GM19043 (cell line): ENCODE measurements at regions not wholly inside any gene's neighbourhood (a gene's known extent, or its start where the extent isn't known, plus 50 kb on each side); places are given as distances from the start of the nearest gene placed in this dataset.
A peak's percentile ranks its signal among the peaks of the same experiment; 100 is the strongest.

Experiments used
- ATAC-seq: cut with Tn5 transposase; IDR thresholded peaks from one replicate; pipeline ENCODE4 v1.9.1; 2021; ENCODE audit warnings: low read depth; ENCODE audit not compliant: unreplicated experiment

DNA sequence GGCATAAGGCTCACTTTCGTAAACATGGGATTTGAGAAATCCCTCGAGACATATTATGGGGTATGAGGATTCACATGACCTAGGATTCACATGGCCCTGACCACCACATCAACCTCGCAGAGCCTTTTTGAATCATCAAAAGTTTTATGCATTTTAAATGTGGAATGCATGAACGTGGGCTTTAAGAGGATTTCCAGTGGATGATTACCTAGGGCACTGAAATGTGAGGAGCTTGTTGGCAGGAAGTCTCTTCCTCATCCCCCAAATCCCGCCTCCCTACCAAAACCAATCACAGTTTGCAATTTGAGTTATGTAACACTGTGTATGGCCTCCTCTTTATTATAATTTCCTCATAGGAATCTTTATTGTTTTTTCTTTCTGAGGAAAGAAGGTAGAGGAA is 659.6 kb upstream of the TBX3 start:
- no peak for ATAC-seq

DNA sequence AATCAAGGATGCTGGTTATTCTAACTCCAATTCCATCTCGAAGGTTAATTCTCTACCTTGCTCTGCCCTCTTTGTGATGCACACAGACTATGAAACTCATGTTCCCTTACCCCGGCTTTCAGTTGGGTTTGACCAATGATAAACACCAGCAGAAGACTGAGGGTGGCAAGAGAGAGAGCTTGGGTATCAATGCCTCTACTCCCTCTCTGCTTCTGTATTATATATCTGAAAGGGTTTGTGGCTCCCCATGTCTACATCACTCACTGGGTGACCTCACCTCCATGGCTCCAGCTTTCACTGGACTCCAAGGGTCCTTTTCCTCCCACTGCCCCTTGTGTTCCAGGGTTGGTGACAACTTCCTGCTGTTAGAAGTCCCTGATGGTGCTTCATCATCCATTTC is 659.0 kb upstream of the TBX3 start:
- ATAC-seq: no peak

DNA sequence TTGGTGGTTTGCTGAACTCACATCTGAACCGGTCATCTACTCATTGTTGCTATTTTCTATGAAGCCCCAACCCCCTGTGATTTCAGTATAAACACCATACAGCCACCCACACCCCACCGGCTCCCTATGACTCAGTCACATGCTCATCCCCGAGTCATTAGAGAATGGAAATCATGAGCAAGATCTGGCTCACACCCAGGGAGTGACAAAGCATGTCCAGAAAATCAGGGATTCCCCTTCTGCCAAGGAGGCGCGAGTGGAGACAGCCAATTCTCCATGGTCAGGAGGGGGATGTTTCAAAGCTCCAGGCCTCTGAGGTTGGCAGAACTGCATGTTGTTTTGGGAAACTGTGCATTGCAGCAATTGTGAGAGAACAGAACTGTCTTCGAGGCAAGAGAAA is 657.5 kb upstream of the TBX3 start:
- no peak for ATAC-seq

DNA sequence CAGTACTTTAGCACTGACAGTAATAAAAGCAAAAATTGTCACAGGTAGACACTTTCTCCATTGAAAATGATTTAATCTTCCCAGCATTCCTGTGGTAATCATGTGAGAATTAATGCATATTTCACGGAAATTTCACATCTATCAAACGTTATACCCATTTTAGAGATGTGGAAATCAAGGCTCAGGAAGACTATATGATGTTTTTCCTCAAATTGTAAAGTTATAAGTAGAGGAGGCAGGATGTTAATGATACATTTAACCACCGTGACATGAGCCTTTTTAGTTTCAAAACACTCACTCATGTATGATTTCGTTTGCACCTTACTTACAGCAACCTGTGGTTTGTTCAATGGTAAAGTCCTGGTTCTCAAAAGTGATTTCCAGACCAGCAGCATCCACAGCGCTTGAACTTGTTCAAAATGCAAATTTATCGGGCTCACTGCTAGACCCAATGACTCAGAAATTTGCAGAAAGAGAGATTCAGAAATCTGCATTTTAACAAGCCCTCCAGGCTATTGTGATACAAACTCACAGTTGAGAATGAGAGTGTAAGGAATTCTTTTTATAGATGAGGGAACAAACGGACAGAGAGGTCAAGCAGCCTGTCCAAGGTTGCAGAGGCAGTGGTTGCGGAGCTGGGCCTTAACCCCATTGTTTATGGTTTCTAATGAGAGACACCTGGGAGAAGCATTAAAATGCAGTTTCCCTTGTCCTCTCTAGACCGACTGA is 654.8 kb upstream of the TBX3 start:
- peak; percentile 75 for ATAC-seq

DNA sequence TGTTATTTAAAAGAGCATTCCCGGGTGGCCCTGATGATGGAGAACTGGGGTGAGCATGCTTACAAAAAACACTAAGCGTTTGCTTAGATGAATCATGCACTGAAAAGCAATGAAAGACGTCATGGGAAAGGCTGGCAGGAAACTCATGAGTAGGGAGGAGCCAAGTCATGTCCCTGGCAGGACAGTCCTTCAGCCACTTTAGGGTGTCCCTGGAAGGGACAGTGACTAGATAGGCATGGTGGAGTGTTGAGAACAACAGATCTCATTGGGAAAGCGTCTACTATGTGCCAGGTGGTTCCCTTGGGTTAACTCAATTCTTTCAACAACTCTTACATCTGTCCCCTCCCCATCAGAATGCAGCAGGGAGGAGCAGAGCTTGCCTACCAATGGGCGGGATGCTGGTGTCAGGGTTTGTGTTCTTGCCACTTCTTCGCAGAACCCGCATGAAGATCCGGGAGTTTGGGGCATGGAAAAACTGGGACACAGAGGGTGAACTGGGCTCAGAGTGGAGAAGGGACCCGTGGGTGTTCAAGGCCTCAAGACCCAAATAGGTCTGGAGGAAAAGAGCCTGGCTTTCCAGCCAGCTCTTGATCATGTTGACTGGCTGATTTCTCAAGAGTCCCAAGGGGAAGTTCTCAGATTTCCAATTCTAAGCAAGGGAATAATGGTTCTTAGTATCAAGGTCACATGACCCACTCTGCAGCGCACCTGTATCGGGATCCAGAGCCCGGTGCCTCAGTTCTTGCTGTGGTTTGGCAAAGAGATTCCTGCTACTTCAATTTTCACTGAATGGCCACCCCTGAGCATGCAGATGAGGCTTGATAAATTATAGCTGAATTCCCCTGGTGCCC is 653.9 kb upstream of the TBX3 start:
- no peak for ATAC-seq

DNA sequence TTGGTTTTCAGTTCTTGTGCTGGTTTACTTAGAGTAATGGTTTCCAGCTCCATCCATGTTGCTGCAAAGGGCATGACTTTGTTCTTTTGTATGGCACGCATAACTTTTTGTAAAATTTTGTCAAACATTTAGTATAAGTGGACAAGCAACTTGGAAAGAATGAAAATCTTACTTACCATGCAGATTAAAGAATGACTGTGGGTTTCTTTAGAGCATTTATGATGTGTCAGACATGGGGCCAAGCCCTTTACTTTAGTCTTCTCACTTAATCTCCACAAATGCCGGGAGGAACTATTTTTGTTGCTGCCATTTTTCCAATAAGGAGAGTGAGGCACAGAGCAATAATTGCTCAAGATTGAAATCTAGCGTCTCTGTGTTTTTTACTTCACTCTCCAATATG is 652.5 kb upstream of the TBX3 start:
- no peak for ATAC-seq

DNA sequence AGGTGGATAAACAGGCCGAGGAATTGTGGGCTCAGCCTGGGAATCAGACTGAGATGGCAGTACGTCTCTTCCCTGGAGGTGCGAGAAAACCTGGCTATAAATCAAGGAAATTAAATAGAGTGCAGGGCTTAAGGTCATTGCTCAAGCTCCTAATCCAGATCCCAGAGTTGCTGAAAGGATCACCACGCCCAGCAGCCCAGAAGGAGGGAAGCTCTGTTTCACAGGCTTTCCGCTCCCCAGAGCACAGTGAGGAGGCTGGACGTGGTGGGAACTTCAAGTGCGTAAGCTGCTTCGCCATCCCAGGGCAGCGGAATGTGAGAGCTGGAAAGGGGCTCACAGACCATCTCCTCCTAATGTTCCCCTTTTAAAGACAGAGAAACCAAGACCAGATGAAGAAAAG is 651.6 kb upstream of the TBX3 start:
- no peak for ATAC-seq

DNA sequence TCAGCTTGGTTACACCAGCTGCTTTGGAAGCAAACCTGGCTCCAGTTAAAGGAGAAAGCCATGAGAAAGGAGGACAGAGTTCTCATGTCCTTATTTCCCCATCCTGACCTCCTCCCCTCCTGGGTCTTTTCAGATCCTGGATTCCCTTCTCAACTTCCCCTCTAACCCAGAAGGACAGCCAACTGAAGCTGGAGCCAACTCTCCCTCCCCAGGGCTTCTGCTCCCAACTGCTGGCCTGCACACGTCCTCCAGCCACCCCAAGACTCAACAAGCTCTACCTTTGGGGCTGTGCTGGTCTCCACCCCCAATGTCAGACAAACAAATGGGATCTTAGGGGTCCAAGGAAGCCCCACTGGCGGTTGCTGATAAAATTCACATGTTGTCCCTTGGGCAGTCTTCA is 651.1 kb upstream of the TBX3 start:
- ATAC-seq: no peak

DNA sequence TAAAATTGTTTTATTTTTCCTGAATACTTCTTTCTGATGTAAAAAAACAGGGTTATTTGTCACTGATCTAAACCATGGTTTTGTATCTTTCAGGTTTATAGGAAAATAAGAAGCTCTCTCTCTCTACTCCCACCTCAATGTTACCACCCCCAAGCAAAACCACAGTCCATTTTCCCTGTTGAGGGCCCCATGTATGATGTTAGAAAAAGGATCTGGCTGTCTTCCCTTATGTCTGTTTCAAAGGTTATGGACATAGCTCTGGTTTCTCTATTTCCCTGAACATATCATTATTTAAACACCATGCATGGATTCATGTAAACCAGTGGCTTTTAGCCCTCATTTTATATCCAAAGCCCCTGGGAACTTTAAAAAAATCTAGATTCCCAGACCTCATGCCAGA is 649.0 kb upstream of the TBX3 start:
- ATAC-seq: no peak

DNA sequence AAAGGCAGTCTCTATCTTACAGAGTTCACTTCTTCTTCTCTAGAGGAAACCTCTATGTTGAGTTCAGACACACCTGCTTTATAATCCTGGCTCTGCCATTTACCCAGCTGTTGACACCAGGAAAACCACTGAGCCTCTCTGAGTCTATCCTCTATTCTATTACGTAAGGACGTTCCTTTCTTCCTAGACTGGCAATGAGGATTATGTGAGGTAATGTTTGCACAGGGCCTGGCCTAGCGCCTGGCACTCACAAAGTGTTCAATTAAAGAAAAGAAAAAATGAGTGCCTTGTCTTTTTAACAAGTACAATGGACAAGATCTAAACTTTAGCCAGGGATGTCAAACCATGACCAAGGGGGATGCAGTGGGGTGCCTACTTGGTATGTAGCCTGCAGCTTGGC is 641.9 kb upstream of the TBX3 start:
- ATAC-seq: no peak

DNA sequence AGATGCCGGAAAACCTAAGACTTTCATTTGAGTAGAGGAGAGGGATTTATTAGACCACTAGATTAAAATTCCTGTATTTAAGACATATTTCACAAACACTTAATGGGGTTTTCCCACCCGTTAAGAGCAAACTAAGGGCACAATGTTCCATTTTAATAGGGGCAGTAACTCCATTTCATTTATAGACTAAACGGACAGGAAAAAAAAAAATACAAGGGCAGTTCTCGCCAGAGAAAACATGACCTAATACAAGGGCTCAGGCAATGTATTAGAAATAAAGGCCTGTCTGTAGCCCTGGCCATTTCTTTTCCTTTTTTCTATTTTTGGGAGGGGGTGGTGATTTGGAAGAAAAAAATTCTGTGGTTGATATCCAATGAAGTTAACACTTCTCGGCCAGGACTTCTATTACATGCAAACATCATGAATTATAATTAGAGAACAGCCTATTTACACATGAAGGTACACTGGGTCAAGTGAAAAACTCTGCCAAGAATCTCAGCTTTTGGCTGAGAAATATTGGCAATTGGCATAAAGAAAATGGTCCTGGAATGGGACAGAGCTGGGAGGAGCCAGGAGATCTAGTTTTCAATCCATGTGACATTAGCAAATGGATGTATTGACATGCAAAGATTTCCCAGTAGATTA is 641.1 kb upstream of the TBX3 start:
- no peak for ATAC-seq

DNA sequence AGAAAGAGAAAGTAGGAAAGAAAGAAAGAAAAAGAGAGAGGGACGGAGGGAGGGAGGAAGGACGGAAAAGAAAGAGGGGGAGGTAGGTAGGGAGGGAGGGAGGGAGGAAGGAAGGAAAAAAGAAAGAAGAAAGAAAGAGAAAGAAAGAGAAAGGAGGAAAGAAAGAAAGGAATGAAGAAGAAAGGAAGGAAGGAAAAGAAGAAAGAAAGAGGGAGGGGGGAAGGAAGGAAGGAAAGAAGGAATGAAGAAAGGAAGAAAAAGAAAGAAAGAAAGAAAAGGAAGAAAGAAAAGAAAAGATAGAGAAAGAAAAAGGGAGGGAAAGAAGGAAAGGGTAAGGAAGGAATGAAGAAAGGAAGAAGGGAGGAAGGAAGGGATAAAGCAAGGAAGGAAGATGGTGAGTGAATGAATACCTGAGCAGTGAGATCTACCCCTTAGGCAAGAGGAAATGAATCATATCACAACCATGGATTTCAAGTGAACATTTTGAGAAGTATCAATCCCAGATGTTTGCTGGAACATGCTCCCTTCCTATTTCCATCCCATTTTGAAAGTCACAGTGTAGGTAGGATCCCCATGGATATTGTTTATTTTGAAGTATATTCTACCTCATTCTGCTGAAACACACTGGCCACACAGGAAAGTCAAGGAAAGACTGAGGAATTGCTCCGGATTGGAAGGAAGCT is 639.4 kb upstream of the TBX3 start:
- ATAC-seq: no peak

DNA sequence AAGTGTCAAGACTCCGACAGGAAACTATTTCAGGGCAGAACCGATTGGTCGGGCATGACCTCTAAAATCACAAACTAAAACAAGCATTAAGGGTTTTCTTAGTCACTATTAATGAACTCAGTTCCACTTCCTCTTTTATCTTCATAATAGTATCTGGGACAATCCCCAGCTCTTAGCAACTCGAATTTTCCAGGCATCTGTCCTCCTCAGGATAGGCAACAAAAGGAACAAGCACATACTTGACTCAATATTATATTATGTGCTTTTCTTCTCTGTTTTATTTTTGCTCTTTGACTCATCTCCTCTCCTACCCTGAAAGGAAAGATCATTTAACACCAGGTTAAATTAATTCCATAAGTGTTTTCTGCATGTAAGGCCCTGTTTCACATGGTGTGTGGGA is 638.3 kb upstream of the TBX3 start:
- peak; percentile 87 for ATAC-seq

DNA sequence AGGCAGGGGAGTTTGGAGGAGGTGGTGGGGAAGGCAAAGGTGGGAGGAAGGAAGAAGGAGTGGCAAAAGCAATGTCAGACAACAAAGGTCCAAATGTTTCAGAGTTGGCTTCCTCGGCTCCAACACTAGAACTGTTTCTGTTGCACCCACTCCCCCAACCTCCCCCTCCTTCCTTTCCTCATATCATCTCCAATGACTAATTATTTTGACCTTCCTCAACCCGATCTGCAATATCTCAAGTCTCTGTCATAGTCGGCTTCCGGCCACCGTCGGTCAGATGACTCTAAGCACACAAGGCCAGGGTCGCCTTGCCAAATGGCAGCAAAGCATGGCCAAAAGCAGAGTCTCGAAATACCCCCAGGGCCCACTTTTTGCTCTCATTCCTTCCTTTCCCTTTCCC is 637.0 kb upstream of the TBX3 start:
- no peak for ATAC-seq

DNA sequence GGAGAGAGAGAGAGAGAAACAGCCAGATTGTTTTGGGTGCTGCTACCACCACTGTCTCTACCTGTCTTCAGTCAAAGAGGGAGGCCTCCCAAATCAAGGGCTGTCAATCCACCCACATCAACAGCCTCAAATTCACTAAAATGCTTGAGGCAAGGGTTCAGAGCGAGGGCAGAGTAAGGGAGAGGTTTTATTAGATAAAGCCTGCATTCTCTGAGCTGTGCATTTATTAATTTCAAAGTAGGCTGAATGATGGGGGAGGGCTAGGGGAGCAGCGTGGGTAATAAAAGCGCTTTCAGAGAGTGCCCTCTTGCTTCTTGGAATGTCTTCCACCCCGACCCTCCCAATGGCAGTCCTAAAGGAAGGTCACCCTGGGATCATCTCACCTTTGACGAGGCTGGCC is 636.5 kb upstream of the TBX3 start:
- no peak for ATAC-seq

DNA sequence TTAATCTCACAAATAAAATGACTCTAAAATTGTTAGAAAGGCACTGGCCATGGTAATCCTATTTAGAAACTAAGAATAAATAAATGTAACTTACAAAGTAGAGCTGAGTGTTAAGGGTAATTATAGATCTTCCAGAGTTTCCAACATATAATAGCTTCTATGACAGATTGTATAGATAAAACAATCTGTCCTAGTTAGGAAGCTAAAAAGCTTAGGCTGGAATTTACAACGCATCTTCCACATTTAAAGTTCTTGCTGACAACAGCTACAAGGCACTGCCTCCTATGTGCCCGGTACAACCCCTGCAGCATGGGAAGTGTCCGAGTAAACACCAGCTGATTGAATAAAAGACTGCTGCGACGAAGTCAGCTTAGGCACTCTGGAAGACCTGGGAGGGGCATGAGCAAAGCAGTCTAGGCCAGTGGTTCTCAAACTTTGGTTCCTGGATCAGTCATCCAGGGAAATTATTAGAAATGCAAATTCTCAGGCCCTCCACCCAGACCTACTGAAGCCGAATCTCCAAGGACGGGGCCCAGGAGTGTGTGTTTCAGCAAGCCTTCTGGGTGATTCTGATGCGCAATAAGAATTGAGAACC is 635.6 kb upstream of the TBX3 start:
- no peak for ATAC-seq

DNA sequence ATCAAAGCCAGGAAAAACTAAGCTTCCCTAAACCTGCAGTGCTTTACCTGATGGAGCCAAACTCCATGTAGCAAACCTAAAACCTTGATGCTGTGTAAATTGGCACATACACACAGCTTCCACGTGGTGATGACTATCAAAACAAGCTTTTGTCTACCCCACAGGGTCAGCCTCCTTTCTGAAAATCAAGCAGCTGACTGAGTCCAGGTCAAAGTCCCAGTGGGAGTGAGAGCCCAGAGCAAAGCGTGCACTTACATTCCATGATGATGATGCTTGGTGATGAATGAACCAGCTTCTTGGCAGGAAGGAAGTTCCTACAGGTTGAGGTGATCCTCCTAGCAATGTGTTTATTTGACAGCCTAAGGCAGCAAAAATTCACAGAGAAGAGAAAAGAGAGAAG is 630.0 kb upstream of the TBX3 start:
- no peak for ATAC-seq

DNA sequence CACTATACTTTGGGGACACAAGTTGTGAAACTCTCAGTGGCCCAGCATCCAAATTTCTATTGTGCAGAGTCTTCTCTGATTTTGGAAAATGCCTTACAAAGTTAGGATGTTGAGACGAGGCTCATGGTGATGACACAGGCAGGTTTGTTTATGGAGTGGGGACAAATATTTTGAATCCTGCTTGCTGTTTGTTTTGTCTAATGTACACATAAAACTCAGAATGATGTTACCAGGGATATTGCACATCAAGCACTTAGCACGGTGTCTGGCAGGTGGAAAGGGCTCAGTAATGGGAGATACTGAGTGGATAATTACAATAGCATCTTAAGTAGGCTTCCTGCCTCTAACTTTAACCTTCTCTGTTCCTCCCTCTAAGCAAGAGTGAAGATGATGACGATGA is 628.9 kb upstream of the TBX3 start:
- no peak for ATAC-seq

DNA sequence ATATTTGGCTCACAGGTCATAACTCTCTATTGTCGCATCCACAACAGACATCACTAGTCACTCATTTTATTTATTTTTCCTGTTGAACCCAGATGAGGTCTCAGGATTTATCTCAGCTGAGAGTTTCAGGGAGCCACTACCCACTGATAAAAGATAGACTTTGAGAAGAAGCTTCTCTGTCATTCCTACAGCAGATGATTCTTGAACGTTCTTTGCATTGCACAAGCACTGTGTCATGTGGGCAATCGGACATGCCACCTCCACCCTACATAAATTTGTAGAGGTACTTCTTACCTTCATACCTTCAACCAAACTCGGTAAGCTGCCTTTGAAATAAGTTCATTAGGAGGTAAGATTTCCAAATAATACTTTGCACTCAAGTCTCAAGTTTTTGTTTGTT is 627.9 kb upstream of the TBX3 start:
- ATAC-seq: no peak

DNA sequence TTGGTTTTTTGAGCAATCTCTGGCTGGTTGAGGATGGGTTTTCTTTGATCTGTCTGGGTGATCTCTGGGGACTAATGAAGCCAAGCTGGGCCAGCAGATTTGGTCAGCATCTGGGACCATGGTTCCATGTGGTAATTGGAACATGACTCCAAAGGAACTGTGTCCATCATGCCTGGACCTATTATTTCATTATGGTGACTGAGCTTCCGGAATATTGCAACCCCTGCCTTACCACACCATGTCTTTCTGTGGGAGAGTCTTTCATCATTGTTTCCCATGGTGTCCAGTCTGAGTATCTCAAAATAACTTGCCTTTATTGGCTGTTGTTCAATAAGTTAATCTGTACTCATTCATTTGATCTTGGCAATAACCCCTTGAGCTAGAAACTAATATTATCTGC is 624.9 kb upstream of the TBX3 start:
- no peak for ATAC-seq

DNA sequence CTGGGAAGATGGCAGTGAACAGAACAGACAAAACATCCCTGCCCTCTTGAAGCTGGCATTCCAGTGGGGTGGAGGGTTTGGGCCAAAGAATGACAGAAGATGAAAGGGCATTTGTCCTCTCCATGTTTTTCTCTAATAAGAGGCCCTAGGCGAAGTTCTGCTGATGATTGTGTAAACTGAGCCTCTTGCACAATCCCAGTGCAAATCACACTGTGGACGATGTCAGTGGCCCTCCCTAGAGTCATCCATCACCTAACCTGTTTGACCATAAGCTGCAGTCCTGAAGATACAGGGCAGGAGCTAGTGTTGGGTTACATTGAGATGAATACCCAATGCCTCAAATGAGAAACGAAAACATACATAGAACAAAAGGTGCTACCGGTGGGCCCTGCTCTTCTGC is 622.4 kb upstream of the TBX3 start:
- ATAC-seq: no peak
